SJSA1 (cell line): ENCODE measurements at regions not wholly inside any gene's neighbourhood (a gene's known extent, or its start where the extent isn't known, plus 50 kb on each side); places are given as distances from the start of the nearest gene placed in this dataset.

Experiments
- DNase-seq, 2 experiments: peaks; one replicate each; pipeline ENCODE4 v3.0.0-alpha.2; 2015 to 2020; ENCODE audit warnings: low spot score in 2 of 2, low read depth in 1 of 2
- H3K27ac ChIP-seq: fragments of 250-450 bp; sonication (Bioruptor Pico); 2 replicates; pipeline ENCODE4 v1.5.1; 2020; ENCODE audit warnings: mild to moderate bottlenecking, moderate library complexity
- H3K27me3 ChIP-seq: fragments of 250-450 bp; sonication (Bioruptor Pico); replicated peaks from 2 replicates; pipeline ENCODE4 v1.5.1; 2020; ENCODE audit warnings: mild to moderate bottlenecking, moderate library complexity
- H3K36me3 ChIP-seq: fragments of 250-450 bp; sonication (Bioruptor Pico); 2 replicates; pipeline ENCODE4 v1.5.1; 2020; ENCODE audit warnings: mild to moderate bottlenecking
- H3K4me1 ChIP-seq: fragments of 250-450 bp; sonication (Bioruptor Pico); replicated peaks from 2 replicates; pipeline ENCODE4 v1.6.1; 2021; ENCODE audit warnings: mild to moderate bottlenecking
- H3K4me3 ChIP-seq: fragments of 250-450 bp; sonication (Bioruptor Pico); 2 replicates; pipeline ENCODE4 v1.5.1; 2020; ENCODE audit warnings: mild to moderate bottlenecking
- H3K9me3 ChIP-seq: fragments of 250-450 bp; sonication (Bioruptor Pico); replicated peaks from 2 replicates; pipeline ENCODE4 v1.5.1; 2020; ENCODE audit warnings: mild to moderate bottlenecking

DNA sequence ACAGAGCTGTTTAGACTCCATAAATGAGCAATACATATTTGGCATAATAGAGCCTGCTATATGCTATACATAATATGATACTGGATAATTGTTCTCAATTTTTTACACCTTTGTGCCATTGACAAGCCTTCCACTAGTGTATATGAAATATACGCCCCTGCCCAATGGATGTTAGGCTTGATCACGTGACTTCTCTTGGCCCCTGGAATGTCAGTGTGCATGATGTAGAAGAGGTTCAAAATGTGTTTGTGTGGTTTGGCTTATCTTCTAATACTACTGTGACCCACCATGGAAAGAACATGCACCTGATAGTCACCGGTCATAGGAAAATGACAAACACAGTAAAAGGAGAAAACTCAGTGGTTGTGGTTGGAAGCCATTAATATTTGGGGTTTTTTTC is 479.4 kb downstream of the PCDH20 start:
- no peak overlapping the region for H3K4me3 ChIP-seq
- H3K27me3 ChIP-seq, result no peaks in the 10 kb centered on the region
- H3K4me1 ChIP-seq, result no peaks in the 10 kb centered on the region
- no peak for DNase-seq
- no peaks in the 10 kb centered on the region for H3K9me3 ChIP-seq
- no peak overlapping the region for H3K27ac ChIP-seq
- H3K36me3 ChIP-seq, result no peaks in the 10 kb centered on the region

DNA sequence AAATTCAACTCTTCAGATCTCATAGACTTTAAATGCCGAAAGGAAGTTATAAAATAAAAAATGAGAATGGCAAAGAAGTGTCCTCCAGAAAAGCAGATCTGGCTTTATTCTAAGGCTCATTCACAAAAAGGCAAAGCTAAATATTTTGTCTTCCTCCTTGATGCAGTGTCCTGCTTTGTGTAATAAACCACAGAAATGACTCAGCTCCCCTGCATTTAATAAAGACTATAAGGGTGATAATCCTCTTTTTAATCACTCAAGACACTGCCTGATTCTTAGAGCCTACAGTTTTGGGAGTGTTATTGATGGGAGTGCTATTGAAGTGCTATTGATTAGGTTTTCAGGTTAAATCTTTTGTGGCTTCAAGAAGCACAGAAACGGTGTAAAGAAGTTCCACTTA is 482.0 kb downstream of the PCDH20 start:
- Histone ChIP-seq H3K27ac (no peak overlapping the region), H3K4me3 (no peak overlapping the region)

DNA sequence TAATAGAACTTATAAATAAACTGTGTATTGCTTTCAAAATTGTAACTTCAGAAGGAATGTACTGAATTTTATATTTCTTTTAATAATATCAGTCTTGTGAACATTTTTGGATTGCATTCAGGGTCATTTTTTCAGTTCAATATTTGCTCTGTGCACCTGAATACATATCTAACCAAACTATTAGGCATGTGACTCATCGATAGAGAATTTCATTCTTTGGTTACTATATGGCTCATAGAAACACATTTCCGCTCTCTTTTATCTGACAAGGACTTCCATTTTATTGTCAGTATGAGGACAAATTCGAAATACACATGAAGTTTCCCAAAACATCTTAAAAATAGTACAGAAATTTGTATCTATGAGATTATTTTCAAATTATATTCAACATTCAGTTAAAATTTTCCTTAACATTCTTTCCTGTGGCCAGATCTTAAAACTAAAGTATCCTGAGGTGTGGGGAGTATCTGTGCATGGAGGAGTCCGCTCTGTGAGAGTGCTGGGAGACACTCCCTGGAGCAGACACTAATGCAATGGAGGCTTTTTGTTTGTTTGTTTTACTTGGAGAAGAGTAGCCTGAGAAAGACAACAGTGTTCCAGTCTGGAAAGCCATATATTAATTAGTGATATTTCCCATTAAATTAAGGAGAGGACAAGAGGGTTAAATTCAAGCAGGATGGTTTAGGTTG is 483.6 kb downstream of the PCDH20 start:
- no peak for DNase-seq
- Histone ChIP-seq H3K4me1 (no peaks in the 10 kb centered on the region), H3K36me3 (no peaks in the 10 kb centered on the region), H3K27me3 (no peaks in the 10 kb centered on the region), H3K4me3 (no peak overlapping the region), H3K9me3 (no peaks in the 10 kb centered on the region), H3K27ac (no peak overlapping the region)

More for the DNA sequence above, 482.0 kb downstream of the PCDH20 start:
- Histone ChIP-seq H3K27me3 (no peaks in the 10 kb centered on the region), H3K36me3 (no peaks in the 10 kb centered on the region), H3K4me1 (no peaks in the 10 kb centered on the region), H3K9me3 (no peaks in the 10 kb centered on the region)
- no peak for DNase-seq

DNA sequence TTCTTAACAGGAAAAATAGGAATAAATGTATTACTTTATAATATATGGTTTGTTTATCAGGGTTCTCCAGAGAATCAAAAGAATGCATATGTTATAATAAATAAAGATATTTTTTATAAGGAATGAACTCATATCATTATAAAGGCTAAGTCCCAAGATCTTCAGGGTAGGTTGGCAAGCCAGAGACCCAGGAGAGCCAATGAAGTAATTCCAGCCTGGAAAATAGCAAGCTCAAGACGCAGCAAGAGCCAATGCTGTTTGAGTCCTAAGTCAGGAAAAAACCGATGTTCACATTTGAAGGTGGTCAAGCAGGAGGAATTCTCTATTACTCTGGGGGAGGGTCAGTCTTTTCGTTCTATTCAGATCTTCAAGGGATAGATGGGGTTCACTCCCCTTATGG is 490.0 kb downstream of the PCDH20 start:
- H3K4me3 ChIP-seq, result no peak overlapping the region
- no peaks in the 10 kb centered on the region for H3K4me1 ChIP-seq
- H3K27me3 ChIP-seq, result no peaks in the 10 kb centered on the region
- no peak for DNase-seq
- no peaks in the 10 kb centered on the region for H3K9me3 ChIP-seq
- H3K27ac ChIP-seq, result no peak overlapping the region
- H3K36me3 ChIP-seq, result no peaks in the 10 kb centered on the region

DNA sequence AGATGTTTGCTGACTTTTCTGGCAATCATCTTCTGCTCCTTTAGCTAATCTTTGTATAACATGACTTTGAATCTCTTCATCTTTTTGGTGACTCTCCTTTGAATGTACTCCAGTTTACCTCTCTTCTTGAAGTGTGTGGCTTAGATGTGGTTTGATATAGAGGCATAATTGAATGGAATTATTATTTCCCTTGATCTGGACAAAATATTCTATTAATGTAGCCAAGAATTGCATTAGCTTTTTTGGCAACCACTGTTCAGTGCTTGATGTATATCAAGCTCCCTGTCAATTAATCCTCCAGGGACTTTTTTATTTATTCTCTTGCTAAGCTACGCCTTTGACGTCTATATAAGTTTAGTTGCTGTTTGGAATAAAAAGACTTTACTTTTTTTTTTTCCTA is 490.8 kb downstream of the PCDH20 start:
- no peaks in the 10 kb centered on the region for H3K27me3 ChIP-seq
- H3K27ac ChIP-seq, result no peak overlapping the region
- no peaks in the 10 kb centered on the region for H3K36me3 ChIP-seq
- no peak for DNase-seq
- H3K9me3 ChIP-seq, result no peaks in the 10 kb centered on the region
- no peak overlapping the region for H3K4me3 ChIP-seq
- H3K4me1 ChIP-seq, result no peaks in the 10 kb centered on the region

DNA sequence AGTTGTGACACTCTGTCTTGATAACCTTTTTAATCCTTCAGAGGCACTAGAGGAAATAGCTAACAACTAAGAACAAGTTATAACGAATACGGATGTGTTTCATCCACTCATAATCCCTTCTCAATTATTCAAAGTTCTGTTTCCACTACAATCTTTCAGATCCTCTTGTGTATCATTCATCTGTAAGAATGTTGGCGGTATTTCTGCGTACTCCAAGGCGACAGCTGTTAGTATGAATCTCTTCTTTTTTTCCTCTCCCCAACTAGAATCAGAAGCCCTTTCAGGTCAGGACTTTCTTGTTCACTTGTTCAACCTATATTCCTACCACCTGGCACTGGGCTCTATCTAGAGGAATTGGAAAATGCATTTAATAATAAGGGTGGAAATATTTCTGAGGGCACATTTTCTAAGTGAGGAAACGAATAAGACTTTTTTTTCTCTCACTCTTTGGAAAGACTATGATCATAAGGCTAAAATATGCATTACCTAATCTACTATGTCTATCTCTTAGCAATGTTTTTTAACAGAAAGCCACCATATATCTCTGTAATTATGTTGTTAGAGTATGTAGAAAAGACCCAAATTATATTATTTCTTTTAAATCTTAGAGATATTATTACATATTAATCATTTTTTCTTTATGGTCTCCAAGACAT is 492.9 kb downstream of the PCDH20 start:
- H3K9me3 ChIP-seq, result no peaks in the 10 kb centered on the region
- no peaks in the 10 kb centered on the region for H3K27me3 ChIP-seq
- DNase-seq, result no peak
- H3K27ac ChIP-seq, result no peak overlapping the region
- no peak overlapping the region for H3K4me3 ChIP-seq
- H3K36me3 ChIP-seq, result no peaks in the 10 kb centered on the region
- no peaks in the 10 kb centered on the region for H3K4me1 ChIP-seq

DNA sequence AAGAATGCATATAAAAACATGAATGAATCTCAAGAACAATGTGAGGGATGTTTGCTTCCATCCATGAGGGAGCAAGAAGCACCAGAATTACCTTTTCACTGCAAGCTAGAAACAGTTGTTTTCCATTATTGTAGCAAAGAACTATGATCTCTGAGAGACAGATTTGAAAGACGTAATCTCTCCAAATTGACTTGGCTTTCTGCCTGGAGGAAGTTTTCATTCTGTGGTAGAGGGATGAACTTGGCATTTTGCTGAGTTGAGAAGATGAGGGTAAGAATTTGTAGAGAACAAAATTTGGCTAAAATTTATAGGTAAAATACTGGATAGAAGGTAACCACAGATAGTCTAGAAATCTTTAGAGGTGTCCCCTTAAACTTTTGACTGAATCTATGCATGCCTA is 496.8 kb downstream of the TDRD3 start:
- no peaks in the 10 kb centered on the region for H3K9me3 ChIP-seq
- H3K27ac ChIP-seq, result no peak overlapping the region
- H3K27me3 ChIP-seq, result no peaks in the 10 kb centered on the region
- DNase-seq, result no peak
- no peaks in the 10 kb centered on the region for H3K36me3 ChIP-seq
- no peak overlapping the region for H3K4me3 ChIP-seq
- no peaks in the 10 kb centered on the region for H3K4me1 ChIP-seq

DNA sequence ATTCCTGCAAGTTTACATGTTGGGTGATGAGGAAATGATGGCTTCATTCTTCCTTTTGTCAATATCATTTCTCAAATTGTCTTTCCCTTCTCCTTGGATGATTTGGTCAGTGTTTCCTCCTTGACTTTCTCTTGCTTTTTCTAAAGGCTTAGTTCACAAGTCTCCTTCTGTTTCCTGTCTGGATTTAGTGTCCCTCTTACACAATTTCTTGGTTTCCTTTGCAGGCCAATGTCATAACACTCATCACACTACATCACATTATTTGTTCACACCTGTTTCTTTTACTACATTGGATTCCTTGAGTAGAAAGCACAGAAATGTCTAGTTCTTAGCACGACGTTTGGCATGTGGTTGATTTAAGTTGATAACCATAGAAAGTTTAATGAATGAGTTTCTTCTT is 490.7 kb downstream of the TDRD3 start:
- Histone ChIP-seq H3K27me3 (no peaks in the 10 kb centered on the region), H3K9me3 (no peaks in the 10 kb centered on the region), H3K36me3 (no peaks in the 10 kb centered on the region)

DNA sequence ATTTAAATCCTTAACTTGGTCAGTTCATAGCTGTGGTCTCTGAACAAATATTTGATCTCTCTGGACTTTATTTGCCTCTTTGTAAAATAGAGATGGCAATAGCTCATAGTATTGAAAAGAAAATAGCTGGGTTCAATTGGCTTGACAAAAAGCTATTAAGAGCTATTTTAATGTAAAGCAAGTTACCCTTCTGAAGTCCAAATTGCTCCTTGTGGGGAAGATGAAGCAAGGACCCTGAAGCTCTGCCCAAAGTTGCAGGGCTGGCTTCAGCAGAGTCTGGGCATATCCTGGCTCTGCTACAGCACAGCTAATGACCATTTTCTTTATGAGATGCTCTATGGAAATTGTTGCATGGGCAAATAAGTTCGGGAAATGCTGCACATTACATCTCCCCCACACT is 484.5 kb downstream of the TDRD3 start:
- DNase-seq, result no peak
- no peaks in the 10 kb centered on the region for H3K4me1 ChIP-seq
- no peaks in the 10 kb centered on the region for H3K9me3 ChIP-seq
- no peaks in the 10 kb centered on the region for H3K27me3 ChIP-seq
- no peak overlapping the region for H3K27ac ChIP-seq
- no peak overlapping the region for H3K4me3 ChIP-seq
- no peaks in the 10 kb centered on the region for H3K36me3 ChIP-seq

More for the DNA sequence above, 490.7 kb downstream of the TDRD3 start:
- no peaks in the 10 kb centered on the region for H3K4me1 ChIP-seq
- DNase-seq, result no peak
- H3K27ac ChIP-seq, result no peak overlapping the region
- no peak overlapping the region for H3K4me3 ChIP-seq

DNA sequence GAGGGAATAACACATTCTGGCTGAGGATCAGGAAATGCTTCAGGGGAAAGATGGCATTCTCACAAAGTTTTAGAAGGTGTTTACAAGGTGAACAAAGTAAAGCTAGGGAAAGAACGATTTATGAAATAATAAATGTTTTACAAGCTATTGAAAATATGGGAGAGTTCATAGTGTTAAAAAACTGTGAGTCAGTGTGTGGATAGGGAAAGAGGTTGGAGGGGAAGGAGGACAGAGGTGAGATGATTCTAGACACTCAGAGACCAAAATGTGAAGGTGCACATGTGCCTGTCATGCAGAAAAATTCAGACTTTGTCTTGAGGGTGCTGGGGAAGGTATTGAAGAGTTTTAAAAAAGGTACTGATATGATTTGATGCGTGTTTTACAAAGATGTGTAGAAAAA is 476.1 kb downstream of the TDRD3 start:
- H3K27ac ChIP-seq, result no peak overlapping the region
- H3K4me3 ChIP-seq, result no peak overlapping the region
- no peak for DNase-seq
- no peaks in the 10 kb centered on the region for H3K4me1 ChIP-seq
- no peaks in the 10 kb centered on the region for H3K36me3 ChIP-seq
- no peaks in the 10 kb centered on the region for H3K9me3 ChIP-seq
- H3K27me3 ChIP-seq, result no peaks in the 10 kb centered on the region

DNA sequence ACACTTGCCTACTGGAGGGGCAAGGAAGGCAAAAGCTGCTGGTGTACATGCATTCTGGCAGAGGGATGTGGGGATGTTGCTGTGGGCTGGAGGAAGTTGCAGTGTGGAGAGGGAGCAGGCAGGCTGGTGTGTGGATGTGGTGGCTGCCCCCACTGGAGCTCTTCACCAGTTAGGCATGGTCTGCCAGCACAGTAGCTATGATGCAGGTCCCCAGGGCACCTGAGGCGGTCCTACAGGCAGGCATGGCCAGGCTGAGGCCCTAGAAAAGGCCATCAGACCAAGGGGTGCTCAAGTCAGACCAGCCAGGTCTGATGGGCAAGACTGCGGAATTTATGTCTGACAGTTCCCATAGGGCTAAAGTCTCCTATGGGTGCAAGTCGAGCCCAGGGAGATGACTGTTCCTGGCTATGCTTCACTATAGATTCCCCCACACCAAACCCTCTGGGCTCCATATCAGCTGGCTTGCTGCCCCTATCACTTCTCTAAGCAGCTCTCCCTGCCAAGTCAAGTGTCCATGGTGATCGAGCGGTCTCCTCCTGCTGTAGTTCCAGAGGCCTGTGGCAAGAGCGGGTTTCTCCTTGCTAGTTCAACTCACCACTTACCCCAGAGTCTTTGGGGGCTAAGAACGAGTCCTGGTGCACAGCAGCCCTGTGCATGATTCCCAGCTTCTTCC is 473.1 kb downstream of the TDRD3 start:
- no peak overlapping the region for H3K4me3 ChIP-seq
- H3K27ac ChIP-seq, result no peak overlapping the region
- H3K9me3 ChIP-seq, result no peaks in the 10 kb centered on the region
- no peaks in the 10 kb centered on the region for H3K27me3 ChIP-seq
- no peaks in the 10 kb centered on the region for H3K4me1 ChIP-seq
- no peaks in the 10 kb centered on the region for H3K36me3 ChIP-seq
- DNase-seq, result no peak

DNA sequence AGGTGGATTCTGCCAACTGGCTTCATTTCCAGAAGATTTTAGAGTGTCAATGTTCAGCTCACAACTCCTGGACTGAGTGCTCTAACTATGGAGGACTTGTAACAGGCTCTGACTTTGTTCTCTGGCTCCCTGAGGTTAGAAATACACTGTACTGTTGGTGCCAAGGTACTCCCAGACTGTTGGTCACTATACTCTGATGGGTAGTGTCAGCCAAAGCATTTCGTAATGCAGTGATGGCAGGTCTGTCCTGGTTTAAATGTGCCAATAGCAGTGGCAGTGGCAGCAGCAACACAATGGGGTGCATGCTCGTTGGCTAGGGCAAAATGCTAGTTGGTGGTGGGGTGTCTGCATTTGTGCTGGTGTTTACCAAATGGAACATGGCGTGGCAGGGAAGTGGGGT is 472.2 kb downstream of the TDRD3 start:
- no peaks in the 10 kb centered on the region for H3K9me3 ChIP-seq
- no peaks in the 10 kb centered on the region for H3K4me1 ChIP-seq
- H3K27me3 ChIP-seq, result no peaks in the 10 kb centered on the region
- no peak overlapping the region for H3K27ac ChIP-seq
- no peak for DNase-seq
- H3K36me3 ChIP-seq, result no peaks in the 10 kb centered on the region
- no peak overlapping the region for H3K4me3 ChIP-seq

DNA sequence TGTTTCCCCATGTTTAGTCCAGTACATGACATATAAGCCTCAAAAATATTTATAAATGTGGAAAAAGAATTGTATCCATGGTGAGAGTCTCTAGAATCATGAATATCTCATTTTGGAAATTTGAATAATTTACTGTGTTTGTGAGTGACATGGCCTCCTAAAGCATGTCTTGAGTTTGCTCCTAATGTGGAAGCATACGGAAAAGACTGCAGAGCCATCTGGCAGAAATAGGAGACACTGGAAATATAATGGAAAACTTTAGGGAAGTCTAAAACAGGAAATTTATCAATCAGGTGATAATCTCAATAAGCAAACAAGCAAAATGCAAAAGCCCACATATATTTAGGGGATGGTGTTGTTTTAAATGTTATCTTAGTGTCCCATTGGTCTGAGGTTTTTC is 465.0 kb downstream of the TDRD3 start:
- Histone ChIP-seq H3K9me3 (no peaks in the 10 kb centered on the region), H3K27me3 (no peaks in the 10 kb centered on the region), H3K4me1 (no peaks in the 10 kb centered on the region)

DNA sequence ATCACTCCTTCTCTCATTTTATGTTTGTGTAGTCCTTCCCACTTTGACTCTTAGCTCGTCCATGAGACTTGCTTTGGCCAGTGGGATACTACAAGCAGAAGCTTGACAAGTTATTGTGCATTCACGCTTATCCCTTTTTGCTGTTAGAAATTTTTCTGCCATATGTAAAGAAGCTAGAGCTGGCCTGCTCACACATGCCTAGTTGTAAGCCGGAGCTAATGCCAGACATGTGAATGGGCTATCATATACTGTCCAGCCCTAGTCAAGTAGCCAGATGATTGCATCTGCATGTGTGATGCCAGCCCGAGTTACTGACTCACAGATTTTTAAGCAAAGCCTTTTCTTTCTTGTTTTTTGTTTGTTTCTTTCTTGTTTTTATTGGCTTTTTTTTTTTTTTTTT is 460.7 kb downstream of the TDRD3 start:
- H3K27ac ChIP-seq, result no peak overlapping the region
- no peaks in the 10 kb centered on the region for H3K27me3 ChIP-seq
- no peaks in the 10 kb centered on the region for H3K9me3 ChIP-seq
- no peak for DNase-seq
- no peaks in the 10 kb centered on the region for H3K4me1 ChIP-seq
- no peak overlapping the region for H3K4me3 ChIP-seq
- no peaks in the 10 kb centered on the region for H3K36me3 ChIP-seq

More for the DNA sequence above, 465.0 kb downstream of the TDRD3 start:
- no peak for DNase-seq
- no peak overlapping the region for H3K27ac ChIP-seq
- H3K4me3 ChIP-seq, result no peak overlapping the region
- no peaks in the 10 kb centered on the region for H3K36me3 ChIP-seq
